T-helper 17 cell (primary cell): ENCODE measurements at regions not wholly inside any gene's neighbourhood (a gene's known extent, or its start where the extent isn't known, plus 50 kb on each side); places are given as distances from the start of the nearest gene placed in this dataset.
"Not testable (repeated sequence)": the region's sequence is repeated elsewhere in the genome, so short reads cannot be mapped to it uniquely, and the experiment has no call there.

Experiments
- ATAC-seq: fragments of 150-1000 bp; cut with Tn5 transposase; 2 replicates; pipeline ENCODE4 v1.10.0; 2021; ENCODE audit warnings: mild to moderate bottlenecking, moderate library complexity
- DNase-seq, 3 donors: peaks; one replicate each; pipeline versions ENCODE4 v3.0.0 to v3.0.0-alpha.2; 2020 to 2021
- H3K9me3 ChIP-seq: one replicate; pipeline ENCODE4 v1.7.0; 2013; ENCODE audit warnings: low read length, mild to moderate bottlenecking; ENCODE audit not compliant: control insufficient read depth, poor library complexity, severe bottlenecking
- H3K27ac Mint-ChIP-seq: one replicate; pipeline ENCODE4 v1.8.0; 2022; ENCODE audit warnings: mild to moderate bottlenecking, moderate library complexity, mixed read lengths
- H3K27me3 Mint-ChIP-seq: one replicate; pipeline ENCODE4 v1.8.0; 2022; ENCODE audit warnings: mixed read lengths
- H3K36me3 Mint-ChIP-seq: one replicate; pipeline ENCODE4 v1.8.0; 2022; ENCODE audit warnings: low read depth, mixed read lengths
- H3K4me1 Mint-ChIP-seq: one replicate; pipeline ENCODE4 v1.8.0; 2022; ENCODE audit warnings: mild to moderate bottlenecking, mixed read lengths
- H3K4me3 Mint-ChIP-seq: one replicate; pipeline ENCODE4 v1.8.0; 2022; ENCODE audit warnings: mild to moderate bottlenecking, moderate library complexity, mixed read lengths

DNA sequence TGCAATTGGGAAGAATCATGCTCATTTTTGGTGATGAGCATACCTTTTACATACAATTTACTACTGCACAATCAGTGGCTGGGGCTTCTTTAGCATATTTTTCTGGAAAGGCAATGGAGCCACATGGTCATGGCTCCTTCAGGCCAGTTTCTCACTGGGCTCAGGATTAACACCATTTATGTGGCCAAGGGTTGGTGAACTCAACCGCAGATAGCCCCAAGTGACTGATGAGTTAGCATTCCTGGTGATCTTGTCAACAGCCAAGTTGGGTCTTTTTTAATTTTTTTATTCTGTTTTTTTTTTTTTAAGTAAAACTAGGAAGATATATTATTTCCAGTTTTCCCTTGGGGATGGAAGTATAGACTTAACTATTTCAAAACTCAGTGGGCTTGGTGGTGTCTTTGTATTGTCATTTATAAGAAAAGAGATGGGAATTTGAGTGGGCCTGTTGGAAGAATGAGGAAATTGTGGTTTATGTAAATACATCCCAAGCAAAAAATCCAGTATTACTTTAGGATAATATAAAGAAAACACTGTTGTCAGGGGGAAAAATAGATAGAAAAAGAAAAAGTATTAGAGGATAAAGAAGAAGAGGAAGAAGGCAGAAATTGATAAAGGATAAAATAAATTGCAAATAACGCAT, 397.4 kb downstream of the MAFB start:
- no peak overlapping the region for H3K27ac Mint-ChIP-seq

GRCh38 chr20:40287683-40288082, 401.4 kb downstream of the MAFB start:
- no peaks in the 10 kb centered on the region for H3K36me3 Mint-ChIP-seq
- no peak for ATAC-seq
- H3K27ac Mint-ChIP-seq = no peak overlapping the region

More for the DNA sequence above, 397.4 kb downstream of the MAFB start:
- no peaks in the 10 kb centered on the region for H3K9me3 ChIP-seq
- ATAC-seq (no peak), DNase-seq (no peak)
- H3K27me3 Mint-ChIP-seq = peaks cover 6% of the 10 kb centered on the region
- no peaks in the 10 kb centered on the region for H3K36me3 Mint-ChIP-seq
- no peak overlapping the region for H3K4me3 Mint-ChIP-seq
- H3K4me1 Mint-ChIP-seq = no peaks in the 10 kb centered on the region

DNA sequence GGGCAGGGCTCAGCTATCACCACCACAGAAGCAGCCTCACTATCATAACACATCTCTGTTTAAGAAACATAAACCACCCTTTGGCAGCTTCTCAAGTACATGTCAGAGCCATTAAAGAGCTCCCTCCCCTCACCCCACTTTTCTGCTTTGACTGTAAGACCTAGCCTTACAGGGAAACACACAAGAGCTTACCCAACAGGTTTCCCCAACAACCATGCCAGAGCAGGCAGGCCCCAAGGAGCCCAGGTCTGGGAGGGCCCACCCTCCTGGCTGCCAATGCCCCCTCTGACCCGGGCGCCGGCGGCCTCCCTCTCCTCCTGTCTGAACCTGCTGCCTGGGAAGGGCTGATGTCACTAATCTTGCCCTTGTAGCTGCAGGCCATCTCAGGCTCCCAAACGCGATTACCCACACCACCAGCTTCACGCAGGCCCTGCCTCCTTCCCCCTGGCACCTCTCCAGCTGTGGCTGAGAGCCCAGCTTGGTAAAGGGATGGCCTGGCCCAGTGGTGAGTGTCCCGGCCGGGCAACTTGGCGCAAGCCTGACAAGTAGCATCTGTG, 402.0 kb downstream of the MAFB start:
- DNase-seq (no peak), ATAC-seq (no peak)
- Mint-ChIP-seq H3K4me3 (no peak overlapping the region), H3K36me3 (no peaks in the 10 kb centered on the region), H3K27ac (no peak overlapping the region), H3K27me3 (peaks cover 5% of the 10 kb centered on the region), H3K4me1 (no peaks in the 10 kb centered on the region)
- no peaks in the 10 kb centered on the region for H3K9me3 ChIP-seq

More at GRCh38 chr20:40287683-40288082, 401.4 kb downstream of the MAFB start:
- Mint-ChIP-seq H3K4me3 (no peak overlapping the region), H3K27me3 (peaks cover 5% of the 10 kb centered on the region), H3K4me1 (no peaks in the 10 kb centered on the region)
- no peak for DNase-seq
- no peaks in the 10 kb centered on the region for H3K9me3 ChIP-seq

- no peaks in the 10 kb centered on the region for H3K9me3 ChIP-seq
- no peak overlapping the region for H3K27ac Mint-ChIP-seq
- H3K27me3 Mint-ChIP-seq = peaks cover 12% of the 10 kb centered on the region
- no peak for ATAC-seq
- H3K4me3 Mint-ChIP-seq = no peak overlapping the region
- DNase-seq = no peak
- no peaks in the 10 kb centered on the region for H3K4me1 Mint-ChIP-seq
- H3K36me3 Mint-ChIP-seq = no peaks in the 10 kb centered on the region
Observed at GRCh38 chr20:40284611-40285010, 404.4 kb downstream of the MAFB start.

- Mint-ChIP-seq H3K4me1 (no peaks in the 10 kb centered on the region), H3K4me3 (no peak overlapping the region), H3K27me3 (peaks cover 12% of the 10 kb centered on the region), H3K36me3 (no peaks in the 10 kb centered on the region), H3K27ac (no peak overlapping the region)
- no peaks in the 10 kb centered on the region for H3K9me3 ChIP-seq
- ATAC-seq (no peak), DNase-seq (no peak)
Observed at GRCh38 chr20:40283689-40284088, 405.3 kb downstream of the MAFB start.

GRCh38 chr20:40282941-40283340, 406.1 kb downstream of the MAFB start:
- ATAC-seq = no peak

DNA sequence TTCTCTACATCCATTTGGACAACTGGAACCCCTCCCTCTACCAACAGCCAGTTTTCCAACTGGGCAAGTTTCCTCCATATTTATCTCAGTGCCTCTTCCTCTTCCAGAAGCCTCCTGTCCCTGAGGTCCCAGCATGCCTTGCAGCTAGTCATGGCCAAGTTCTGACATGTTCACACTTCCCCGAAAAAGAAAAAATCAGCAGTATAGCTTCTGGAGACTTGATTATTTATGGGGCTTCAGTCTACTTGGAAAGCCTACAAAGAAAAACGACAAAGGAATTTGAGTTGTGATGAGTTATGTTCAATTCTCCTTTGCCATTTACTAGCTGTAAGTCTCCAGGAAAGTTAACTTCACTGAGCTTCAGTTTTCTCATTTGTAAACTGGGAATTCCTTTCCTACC, 406.5 kb downstream of the MAFB start:
- ATAC-seq (no peak), DNase-seq (no peak)
- no peak overlapping the region for H3K27ac Mint-ChIP-seq
- no peak overlapping the region for H3K4me3 Mint-ChIP-seq
- H3K36me3 Mint-ChIP-seq = no peaks in the 10 kb centered on the region
- H3K27me3 Mint-ChIP-seq = peaks cover 12% of the 10 kb centered on the region
- no peaks in the 10 kb centered on the region for H3K9me3 ChIP-seq
- H3K4me1 Mint-ChIP-seq = no peaks in the 10 kb centered on the region

More at GRCh38 chr20:40282941-40283340, 406.1 kb downstream of the MAFB start:
- no peak overlapping the region for H3K4me3 Mint-ChIP-seq
- no peak for DNase-seq
- H3K27ac Mint-ChIP-seq = no peak overlapping the region
- no peaks in the 10 kb centered on the region for H3K9me3 ChIP-seq
- H3K36me3 Mint-ChIP-seq = no peaks in the 10 kb centered on the region
- peaks cover 12% of the 10 kb centered on the region for H3K27me3 Mint-ChIP-seq
- H3K4me1 Mint-ChIP-seq = no peaks in the 10 kb centered on the region

DNA sequence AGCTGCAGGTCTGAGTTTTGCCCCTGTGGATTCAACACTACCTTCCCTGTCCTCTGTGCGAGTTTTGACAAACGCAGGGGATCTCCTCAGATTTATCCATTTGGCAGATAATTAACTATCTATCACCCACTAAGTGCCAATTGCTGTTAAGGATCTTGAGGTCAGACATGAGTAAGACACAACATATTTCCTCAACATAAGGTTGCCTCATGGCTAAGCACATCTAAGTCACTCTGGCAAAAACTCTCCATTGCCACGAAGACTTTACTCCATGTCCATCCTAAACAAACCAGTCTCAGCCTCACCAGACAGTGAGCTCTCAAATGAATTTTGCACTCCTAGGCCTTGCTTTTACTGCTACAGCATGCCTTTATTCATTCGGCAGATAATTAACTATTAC, 408.4 kb downstream of the MAFB start:
- no peak overlapping the region for H3K27ac Mint-ChIP-seq
- ATAC-seq (no peak), DNase-seq (no peak)
- no peaks in the 10 kb centered on the region for H3K36me3 Mint-ChIP-seq
- no peak overlapping the region for H3K4me3 Mint-ChIP-seq
- peaks cover 12% of the 10 kb centered on the region for H3K27me3 Mint-ChIP-seq
- H3K9me3 ChIP-seq = no peaks in the 10 kb centered on the region
- H3K4me1 Mint-ChIP-seq = no peaks in the 10 kb centered on the region

DNA sequence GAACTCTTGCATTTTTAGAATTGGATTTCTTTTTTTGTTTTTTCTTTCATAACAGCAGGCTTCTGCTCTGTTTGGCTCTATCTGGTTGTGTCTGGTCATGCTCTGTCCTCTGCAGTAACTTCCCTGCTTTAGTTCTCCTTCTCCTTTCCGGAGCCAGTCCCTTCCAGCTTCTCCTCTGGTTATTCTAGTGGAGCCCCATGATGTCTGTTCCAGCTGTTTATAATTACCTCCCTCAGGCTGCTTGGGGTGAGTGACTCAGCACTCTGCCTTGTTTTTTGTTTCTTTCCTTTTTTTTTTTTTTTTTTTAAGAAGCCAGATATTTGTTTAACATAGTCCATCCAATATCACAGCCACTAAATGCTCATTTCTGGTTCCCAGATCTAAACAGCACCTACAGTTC, 409.6 kb downstream of the MAFB start:
- DNase-seq = no peak
- Mint-ChIP-seq H3K27ac (no peak overlapping the region), H3K36me3 (no peaks in the 10 kb centered on the region), H3K4me1 (no peaks in the 10 kb centered on the region), H3K4me3 (no peak overlapping the region), H3K27me3 (peaks cover 12% of the 10 kb centered on the region)
- H3K9me3 ChIP-seq = no peaks in the 10 kb centered on the region
- no peak for ATAC-seq

DNA sequence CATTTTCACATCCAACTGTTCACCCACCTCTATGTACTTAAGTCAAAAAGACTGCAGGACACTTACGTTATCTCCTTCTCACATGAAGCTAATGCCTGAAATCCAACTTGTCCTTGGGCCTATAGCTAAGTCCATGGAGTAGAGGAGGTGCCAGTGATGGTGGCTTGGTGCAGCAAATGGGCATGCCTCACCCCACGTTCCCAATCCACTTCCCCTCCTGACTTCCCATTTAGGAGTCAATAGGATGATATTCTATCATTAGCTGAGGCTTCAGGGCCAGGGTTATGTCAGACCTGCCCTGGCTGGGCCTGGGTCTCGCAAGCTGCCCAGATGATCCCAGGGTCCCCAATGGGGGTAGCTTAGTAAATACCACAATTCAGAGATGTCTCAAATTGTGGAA, 410.4 kb downstream of the MAFB start:
- ATAC-seq (no peak), DNase-seq (no peak)
- no peak overlapping the region for H3K4me3 Mint-ChIP-seq
- peaks cover 8% of the 10 kb centered on the region for H3K27me3 Mint-ChIP-seq
- no peak overlapping the region for H3K27ac Mint-ChIP-seq
- H3K4me1 Mint-ChIP-seq = no peaks in the 10 kb centered on the region
- no peaks in the 10 kb centered on the region for H3K36me3 Mint-ChIP-seq
- H3K9me3 ChIP-seq = no peaks in the 10 kb centered on the region

- no peak for ATAC-seq
- H3K36me3 Mint-ChIP-seq = no peaks in the 10 kb centered on the region
- no peak overlapping the region for H3K27ac Mint-ChIP-seq
- H3K27me3 Mint-ChIP-seq = peaks cover 7% of the 10 kb centered on the region
- H3K4me3 Mint-ChIP-seq = no peak overlapping the region
- no peak for DNase-seq
- no peaks in the 10 kb centered on the region for H3K4me1 Mint-ChIP-seq
- H3K9me3 ChIP-seq = no peaks in the 10 kb centered on the region
Observed at GRCh38 chr20:40276301-40276700, 412.7 kb downstream of the MAFB start.

GRCh38 chr20:40275738-40276137, 413.3 kb downstream of the MAFB start:
- H3K27me3 Mint-ChIP-seq = peaks cover 3% of the 10 kb centered on the region
- ATAC-seq (no peak), DNase-seq (no peak)
- H3K27ac Mint-ChIP-seq = no peak overlapping the region
- H3K36me3 Mint-ChIP-seq = no peaks in the 10 kb centered on the region
- no peaks in the 10 kb centered on the region for H3K4me1 Mint-ChIP-seq
- H3K9me3 ChIP-seq = no peaks in the 10 kb centered on the region
- H3K4me3 Mint-ChIP-seq = no peak overlapping the region

DNA sequence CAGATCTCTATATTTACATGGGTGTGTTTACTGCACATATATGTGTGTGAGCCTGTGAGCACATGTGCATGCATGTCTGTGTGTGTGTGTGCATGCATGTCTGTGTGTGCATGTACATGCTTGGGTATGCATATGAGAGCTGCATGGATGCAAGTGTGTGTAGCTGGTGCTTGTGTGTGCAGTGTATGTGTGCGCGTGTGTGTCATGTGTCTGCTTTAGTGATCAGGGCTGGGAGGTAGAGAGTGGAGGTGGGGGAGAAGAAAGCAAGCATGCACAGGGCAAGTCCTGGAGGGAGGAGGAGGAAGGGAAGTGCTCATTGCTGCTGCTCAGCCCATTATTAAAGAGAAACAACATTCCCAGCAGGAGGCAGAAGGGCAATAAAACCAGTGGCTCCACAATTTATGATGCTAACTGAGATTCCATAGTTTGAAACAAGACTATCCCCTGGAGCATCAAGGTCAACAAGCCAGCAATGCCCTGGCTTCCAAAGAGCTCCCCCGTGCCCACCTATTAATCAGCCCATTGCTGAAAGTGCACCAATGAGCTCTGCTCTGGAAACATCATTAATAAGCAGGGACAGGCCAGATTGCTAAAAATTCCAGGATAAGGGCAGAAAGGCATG, 414.0 kb downstream of the MAFB start:
- Mint-ChIP-seq H3K36me3 (no peaks in the 10 kb centered on the region), H3K27ac (no peak overlapping the region), H3K4me1 (no peaks in the 10 kb centered on the region), H3K27me3 (no peaks in the 10 kb centered on the region), H3K4me3 (no peak overlapping the region)
- no peak for ATAC-seq
- no peaks in the 10 kb centered on the region for H3K9me3 ChIP-seq
- DNase-seq = no peak

DNA sequence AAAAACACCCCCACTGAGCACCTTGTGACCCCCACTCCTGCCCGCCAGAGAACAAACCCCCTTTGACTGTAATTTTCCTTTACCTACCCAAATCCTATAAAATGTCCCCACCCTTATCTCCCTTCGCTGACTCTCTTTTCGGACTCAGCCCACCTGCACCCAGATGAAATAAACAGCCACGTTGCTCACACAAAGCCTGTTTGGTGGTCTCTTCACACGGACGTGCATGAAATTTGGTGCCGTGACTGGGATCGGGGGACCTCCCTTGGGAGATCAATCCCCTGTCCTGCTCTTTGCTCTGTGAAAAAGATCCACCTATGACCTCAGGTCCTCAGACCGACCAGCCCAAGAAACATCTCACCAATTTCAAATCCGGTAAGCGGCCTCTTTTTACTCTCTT, 419.8 kb downstream of the MAFB start:
- not testable (repeated sequence) for H3K36me3 Mint-ChIP-seq, H3K4me3 Mint-ChIP-seq, H3K27ac Mint-ChIP-seq

More for the DNA sequence above, 419.8 kb downstream of the MAFB start:
- ATAC-seq, H3K27me3 Mint-ChIP-seq, DNase-seq, H3K9me3 ChIP-seq, H3K4me1 Mint-ChIP-seq: not testable (repeated sequence)
